ENCODE measurements at regions not wholly inside any gene's neighbourhood (a gene's known extent, or its start where the extent isn't known, plus 50 kb on each side); places are given as distances from the start of the nearest gene placed in this dataset.

DNA sequence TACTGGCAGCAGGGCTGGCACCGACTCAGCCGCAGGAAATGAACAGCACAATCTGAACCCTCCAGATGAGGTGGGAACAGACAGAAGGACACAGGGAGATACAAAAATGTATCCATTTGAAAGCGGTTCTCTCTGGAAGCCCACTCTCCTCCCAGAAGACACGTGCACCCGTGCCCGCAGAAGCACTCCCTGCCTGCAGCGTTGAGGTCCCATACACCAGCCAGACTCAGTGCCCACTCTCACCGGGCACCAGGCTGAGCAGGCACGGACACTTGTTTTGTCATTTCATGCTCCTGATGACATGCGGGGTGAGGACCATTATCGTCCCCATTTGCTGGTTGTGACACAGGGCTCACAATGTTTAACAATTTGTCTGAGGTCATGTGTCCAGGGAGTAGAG, 297.4 kb upstream of the TLE3 start:
- TF ChIP-seq, protein P1, sequence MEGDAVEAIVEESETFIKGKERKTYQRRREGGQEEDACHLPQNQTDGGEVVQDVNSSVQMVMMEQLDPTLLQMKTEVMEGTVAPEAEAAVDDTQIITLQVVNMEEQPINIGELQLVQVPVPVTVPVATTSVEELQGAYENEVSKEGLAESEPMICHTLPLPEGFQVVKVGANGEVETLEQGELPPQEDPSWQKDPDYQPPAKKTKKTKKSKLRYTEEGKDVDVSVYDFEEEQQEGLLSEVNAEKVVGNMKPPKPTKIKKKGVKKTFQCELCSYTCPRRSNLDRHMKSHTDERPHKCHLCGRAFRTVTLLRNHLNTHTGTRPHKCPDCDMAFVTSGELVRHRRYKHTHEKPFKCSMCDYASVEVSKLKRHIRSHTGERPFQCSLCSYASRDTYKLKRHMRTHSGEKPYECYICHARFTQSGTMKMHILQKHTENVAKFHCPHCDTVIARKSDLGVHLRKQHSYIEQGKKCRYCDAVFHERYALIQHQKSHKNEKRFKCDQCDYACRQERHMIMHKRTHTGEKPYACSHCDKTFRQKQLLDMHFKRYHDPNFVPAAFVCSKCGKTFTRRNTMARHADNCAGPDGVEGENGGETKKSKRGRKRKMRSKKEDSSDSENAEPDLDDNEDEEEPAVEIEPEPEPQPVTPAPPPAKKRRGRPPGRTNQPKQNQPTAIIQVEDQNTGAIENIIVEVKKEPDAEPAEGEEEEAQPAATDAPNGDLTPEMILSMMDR (IDR thresholded peaks at IDR 0.05; ENCODE audit: poor library complexity, severe bottlenecking) = no peak
- no peak overlapping the region for H3K27ac ChIP-seq (ENCODE audit: poor library complexity, severe bottlenecking)
- no peak overlapping the region for H3K4me3 ChIP-seq (ENCODE audit: severe bottlenecking)
- no peaks in the 10 kb centered on the region for H3K9me3 ChIP-seq (ENCODE audit: severe bottlenecking)
- DNase-seq (ENCODE audit: low spot score) = no peak
- no peak for ATAC-seq (ENCODE audit: low read depth)
- no peaks in the 10 kb centered on the region for H3K27me3 ChIP-seq (ENCODE audit: insufficient read depth, poor library complexity, severe bottlenecking)
- H3K4me1 ChIP-seq (ENCODE audit: insufficient read depth, poor library complexity, severe bottlenecking) = no peaks in the 10 kb centered on the region
- no peaks in the 10 kb centered on the region for H3K36me3 ChIP-seq (ENCODE audit: low read depth)

DNA sequence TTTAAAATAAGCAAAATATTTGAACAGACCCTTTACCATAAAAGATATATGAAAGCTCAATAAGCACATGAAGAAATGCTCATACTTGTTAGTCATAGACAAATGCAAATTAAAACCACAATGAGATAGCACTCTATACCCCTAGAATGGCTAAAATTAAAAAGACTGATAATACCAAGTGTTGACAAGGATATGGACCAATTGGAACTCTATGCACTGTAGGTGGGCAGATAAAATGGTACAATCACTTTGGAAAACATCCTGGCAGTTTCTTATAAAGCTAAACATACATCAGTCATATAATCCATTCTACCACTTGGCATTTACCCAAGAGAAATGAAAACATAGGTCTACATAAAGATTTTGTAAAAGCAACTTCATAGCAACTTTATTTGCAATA, 293.0 kb upstream of the TLE3 start:
- Histone ChIP-seq H3K4me1 (ENCODE audit: insufficient read depth, poor library complexity, severe bottlenecking) (no peaks in the 10 kb centered on the region), H3K27me3 (ENCODE audit: insufficient read depth, poor library complexity, severe bottlenecking) (no peaks in the 10 kb centered on the region), H3K27ac (ENCODE audit: poor library complexity, severe bottlenecking) (no peak overlapping the region), H3K4me3 (ENCODE audit: severe bottlenecking) (no peak overlapping the region), H3K9me3 (ENCODE audit: severe bottlenecking) (no peaks in the 10 kb centered on the region), H3K36me3 (ENCODE audit: low read depth) (no peaks in the 10 kb centered on the region)
- no peak for DNase-seq (ENCODE audit: low spot score)
- no peak for ATAC-seq (ENCODE audit: low read depth)
- TF ChIP-seq, protein P1 (IDR thresholded peaks at IDR 0.05; ENCODE audit: poor library complexity, severe bottlenecking) = no peak

DNA sequence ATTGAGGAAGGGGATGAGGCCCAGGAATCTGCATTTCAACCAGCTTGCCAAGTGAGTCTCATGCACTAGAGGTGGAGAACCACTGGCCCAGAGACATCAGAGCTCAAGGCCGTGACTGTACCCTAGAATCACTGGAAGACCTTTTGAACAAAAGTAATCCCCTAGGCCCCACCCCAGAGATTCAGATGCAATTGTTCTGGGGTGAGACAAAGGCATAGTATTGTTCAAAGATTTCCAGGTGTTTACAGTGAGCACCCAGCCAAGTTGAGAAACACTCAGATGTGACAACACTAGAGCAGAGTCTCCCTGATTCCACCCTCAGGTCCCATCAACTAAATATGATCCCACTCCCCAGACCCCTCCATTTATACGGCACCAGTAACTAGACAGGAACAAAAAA, 290.3 kb upstream of the TLE3 start:
- Histone ChIP-seq H3K9me3 (ENCODE audit: severe bottlenecking) (no peaks in the 10 kb centered on the region), H3K36me3 (ENCODE audit: low read depth) (no peaks in the 10 kb centered on the region), H3K4me3 (ENCODE audit: severe bottlenecking) (no peak overlapping the region), H3K27me3 (ENCODE audit: insufficient read depth, poor library complexity, severe bottlenecking) (no peaks in the 10 kb centered on the region), H3K4me1 (ENCODE audit: insufficient read depth, poor library complexity, severe bottlenecking) (no peaks in the 10 kb centered on the region), H3K27ac (ENCODE audit: poor library complexity, severe bottlenecking) (no peak overlapping the region)
- TF ChIP-seq, protein P1 (IDR thresholded peaks at IDR 0.05; ENCODE audit: poor library complexity, severe bottlenecking) = no peak
- ATAC-seq (ENCODE audit: low read depth) (no peak), DNase-seq (ENCODE audit: low spot score) (no peak)

- Histone ChIP-seq H3K27me3 (ENCODE audit: insufficient read depth, poor library complexity, severe bottlenecking) (no peaks in the 10 kb centered on the region), H3K4me3 (ENCODE audit: severe bottlenecking) (no peak overlapping the region)
- TF ChIP-seq, protein P1 (IDR thresholded peaks at IDR 0.05; ENCODE audit: poor library complexity, severe bottlenecking) = no peak
Measured at GRCh38 chr15:70387081-70387480, 289.4 kb upstream of the TLE3 start.

GRCh38 chr15:70385711-70386110, 288.0 kb upstream of the TLE3 start:
- Histone ChIP-seq H3K4me1 (ENCODE audit: insufficient read depth, poor library complexity, severe bottlenecking) (no peaks in the 10 kb centered on the region), H3K27me3 (ENCODE audit: insufficient read depth, poor library complexity, severe bottlenecking) (no peaks in the 10 kb centered on the region), H3K9me3 (ENCODE audit: severe bottlenecking) (no peaks in the 10 kb centered on the region), H3K36me3 (ENCODE audit: low read depth) (no peaks in the 10 kb centered on the region), H3K27ac (ENCODE audit: poor library complexity, severe bottlenecking) (no peak overlapping the region), H3K4me3 (ENCODE audit: severe bottlenecking) (no peak overlapping the region)
- TF ChIP-seq, protein P1 (IDR thresholded peaks at IDR 0.05; ENCODE audit: poor library complexity, severe bottlenecking) = no peak
- no peak for DNase-seq (ENCODE audit: low spot score)
- no peak for ATAC-seq (ENCODE audit: low read depth)

More at GRCh38 chr15:70387081-70387480, 289.4 kb upstream of the TLE3 start:
- Histone ChIP-seq H3K4me1 (ENCODE audit: insufficient read depth, poor library complexity, severe bottlenecking) (no peaks in the 10 kb centered on the region), H3K9me3 (ENCODE audit: severe bottlenecking) (no peaks in the 10 kb centered on the region), H3K36me3 (ENCODE audit: low read depth) (no peaks in the 10 kb centered on the region), H3K27ac (ENCODE audit: poor library complexity, severe bottlenecking) (no peak overlapping the region)
- ATAC-seq (ENCODE audit: low read depth) = no peak
- no peak for DNase-seq (ENCODE audit: low spot score)
